SU-DHL-6 (cell line): ENCODE measurements at regions not wholly inside any gene's neighbourhood (a gene's known extent, or its start where the extent isn't known, plus 50 kb on each side); places are given as distances from the start of the nearest gene placed in this dataset.

Experiments
- H2AFZ ChIP-seq: fragments of 200-600 bp; sonication (generic); 2 replicates; pipeline ENCODE4 v1.6.1; 2014; ENCODE audit warnings: low read depth, mild to moderate bottlenecking, moderate library complexity, mixed read lengths, antibody characterized with exemption, low read length; ENCODE audit not compliant: severe bottlenecking
- H3F3A ChIP-seq: fragments of 200-600 bp; shearing (Covaris generic); 2 replicates; pipeline ENCODE4 v1.6.0; 2016; ENCODE audit warnings: antibody characterized with exemption, mild to moderate bottlenecking; ENCODE audit not compliant: insufficient read depth
- H3K27ac ChIP-seq: fragments of 200-600 bp; sonication (generic); 2 replicates; pipeline ENCODE4 v1.5.1; 2016; ENCODE audit warnings: low read depth, mild to moderate bottlenecking, low read length, moderate library complexity, mixed read lengths
- H3K27me3 ChIP-seq: fragments of 200-600 bp; sonication (generic), shearing (Covaris generic); 2 replicates; pipeline ENCODE4 v1.6.0; 2014; ENCODE audit warnings: mild to moderate bottlenecking, low read length
- H3K36me3 ChIP-seq: fragments of 200-600 bp; sonication (generic); 2 replicates; pipeline ENCODE4 v1.6.1; 2014; ENCODE audit warnings: mild to moderate bottlenecking, low read length, mixed read lengths
- H3K4me2 ChIP-seq: fragments of 300-600, 200-600 bp; shearing (Covaris generic), sonication (generic); 2 replicates; pipeline ENCODE4 v1.6.0; 2014; ENCODE audit warnings: low read length, low read depth, mild to moderate bottlenecking; ENCODE audit not compliant: poor library complexity, severe bottlenecking
- H3K4me3 ChIP-seq: fragments of 200-600 bp; sonication (generic); 2 replicates; pipeline ENCODE4 v1.5.1; 2014; ENCODE audit warnings: antibody characterized with exemption, low read length, mild to moderate bottlenecking, mixed read lengths; ENCODE audit not compliant: insufficient read depth, poor library complexity, severe bottlenecking
- H3K79me2 ChIP-seq: fragments of 200-600 bp; sonication (generic); 2 replicates; pipeline ENCODE4 v1.6.1; 2014; ENCODE audit warnings: mild to moderate bottlenecking, low read length, moderate library complexity; ENCODE audit not compliant: insufficient read depth
- H3K9ac ChIP-seq: fragments of 200-600 bp; sonication (generic); 2 replicates; pipeline ENCODE4 v1.7.0; 2014; ENCODE audit warnings: mild to moderate bottlenecking, low read length
- H3K9me2 ChIP-seq: fragments of 200-600 bp; sonication (generic); replicated peaks from 2 replicates; pipeline ENCODE4 v1.6.1; 2014; ENCODE audit warnings: low read length; ENCODE audit not compliant: insufficient read depth
- H3K9me3 ChIP-seq: fragments of 200-600 bp; sonication (generic); 2 replicates; pipeline ENCODE4 v1.6.1; 2014; ENCODE audit warnings: low read length, mixed read lengths; ENCODE audit not compliant: insufficient read depth
- H4K20me1 ChIP-seq: fragments of 200-600 bp; sonication (generic); 2 replicates; pipeline ENCODE4 v1.6.1; 2014; ENCODE audit warnings: low read depth, mild to moderate bottlenecking, antibody characterized with exemption, low read length, moderate library complexity, mixed read lengths
- EZH2phosphoT487 ChIP-seq: fragments of 200-600 bp; sonication (generic), shearing (Covaris generic); conservative IDR thresholded peaks from 2 replicates; pipeline ENCODE4 v1.6.1; 2018; ENCODE audit warnings: mild to moderate bottlenecking, antibody characterized with exemption, low read length, moderate library complexity, mixed read lengths
- TF ChIP-seq, protein P1 (sequence below): fragments of 200-600 bp; sonication (generic); IDR thresholded peaks from one replicate; pipeline ENCODE4 v1.5.1; 2017; ENCODE audit warnings: antibody characterized with exemption, mild to moderate bottlenecking, low read length, moderate library complexity; ENCODE audit not compliant: insufficient read depth, poor library complexity, severe bottlenecking

DNA sequence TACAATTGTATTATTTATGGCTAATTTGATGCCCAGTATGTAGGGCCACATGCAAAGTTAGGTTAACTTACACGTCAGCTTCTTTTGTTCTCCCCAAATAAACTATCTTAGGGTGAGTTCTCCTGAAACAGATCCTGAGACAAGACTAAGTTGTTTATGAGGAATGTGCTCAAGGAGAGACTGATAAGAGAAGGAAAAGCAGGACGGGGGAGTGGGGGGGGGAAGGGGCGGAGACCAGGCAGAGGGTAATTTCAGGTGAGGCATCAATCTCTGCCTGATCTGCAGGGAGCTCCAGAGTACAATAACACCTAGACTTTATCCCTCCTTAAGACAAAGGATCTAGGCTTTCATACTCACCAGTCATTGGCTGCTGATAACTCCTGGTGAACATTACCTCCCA lies 220.6 kb upstream of the BTBD3 start:
- Histone ChIP-seq H2AFZ (no peak overlapping the region), H3K27me3 (no peaks in the 10 kb centered on the region), H3K79me2 (no peaks in the 10 kb centered on the region), H3K9ac (no peak overlapping the region), H3K27ac (no peak overlapping the region), H3K9me2 (no peaks in the 10 kb centered on the region), H3K36me3 (no peaks in the 10 kb centered on the region), H3K4me3 (no peak overlapping the region), H3K9me3 (peaks cover 6% of the 10 kb centered on the region; the same call in 1 of the 2 replicates), H4K20me1 (no peaks in the 10 kb centered on the region), H3F3A (no peaks in the 10 kb centered on the region), H3K4me2 (no peak overlapping the region)
- TF ChIP-seq, protein P1, sequence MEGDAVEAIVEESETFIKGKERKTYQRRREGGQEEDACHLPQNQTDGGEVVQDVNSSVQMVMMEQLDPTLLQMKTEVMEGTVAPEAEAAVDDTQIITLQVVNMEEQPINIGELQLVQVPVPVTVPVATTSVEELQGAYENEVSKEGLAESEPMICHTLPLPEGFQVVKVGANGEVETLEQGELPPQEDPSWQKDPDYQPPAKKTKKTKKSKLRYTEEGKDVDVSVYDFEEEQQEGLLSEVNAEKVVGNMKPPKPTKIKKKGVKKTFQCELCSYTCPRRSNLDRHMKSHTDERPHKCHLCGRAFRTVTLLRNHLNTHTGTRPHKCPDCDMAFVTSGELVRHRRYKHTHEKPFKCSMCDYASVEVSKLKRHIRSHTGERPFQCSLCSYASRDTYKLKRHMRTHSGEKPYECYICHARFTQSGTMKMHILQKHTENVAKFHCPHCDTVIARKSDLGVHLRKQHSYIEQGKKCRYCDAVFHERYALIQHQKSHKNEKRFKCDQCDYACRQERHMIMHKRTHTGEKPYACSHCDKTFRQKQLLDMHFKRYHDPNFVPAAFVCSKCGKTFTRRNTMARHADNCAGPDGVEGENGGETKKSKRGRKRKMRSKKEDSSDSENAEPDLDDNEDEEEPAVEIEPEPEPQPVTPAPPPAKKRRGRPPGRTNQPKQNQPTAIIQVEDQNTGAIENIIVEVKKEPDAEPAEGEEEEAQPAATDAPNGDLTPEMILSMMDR, result no peak
- TF ChIP-seq EZH2phosphoT487, result no peak

DNA sequence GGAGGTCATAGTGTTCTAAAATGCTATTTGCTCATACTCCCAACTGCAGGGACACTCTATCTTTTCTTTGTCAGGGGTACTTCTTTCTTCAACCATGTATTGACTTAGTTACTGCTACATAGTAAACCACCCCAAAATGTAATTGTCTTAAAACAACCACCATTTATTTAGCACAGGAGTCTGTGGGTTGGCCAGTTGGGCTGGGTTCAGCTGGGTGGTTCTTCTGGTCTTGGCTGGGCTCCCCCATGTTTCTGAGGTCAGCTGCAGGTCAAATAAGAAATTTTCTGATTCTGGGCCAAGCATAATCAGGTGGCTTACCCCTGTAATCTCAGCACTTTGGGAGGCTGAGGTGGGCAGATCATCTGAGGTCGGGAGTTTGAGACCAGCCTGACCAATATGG lies 220.0 kb upstream of the BTBD3 start:
- no peak for TF ChIP-seq EZH2phosphoT487
- TF ChIP-seq, protein P1, result no peak

DNA sequence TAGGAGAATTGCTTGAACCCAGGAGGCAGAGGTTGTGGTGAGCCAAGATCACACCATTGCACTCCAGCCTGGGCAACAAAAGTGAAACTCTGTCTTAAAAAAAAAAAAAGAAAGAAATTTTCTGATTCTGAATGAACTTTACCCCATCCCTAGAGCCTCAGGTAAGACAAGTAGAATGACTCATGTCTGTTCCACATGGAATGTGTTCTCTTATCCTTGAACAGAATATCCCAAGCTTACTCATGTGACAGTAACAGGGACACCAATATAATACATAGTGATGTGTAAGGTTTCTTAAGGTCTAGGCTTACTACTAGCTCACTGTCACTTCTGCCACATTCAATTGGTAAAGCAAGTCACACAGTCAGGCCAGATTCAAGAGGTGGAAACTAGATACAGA lies 219.6 kb upstream of the BTBD3 start:
- no peak overlapping the region for H3K27ac ChIP-seq
- H3F3A ChIP-seq, result no peaks in the 10 kb centered on the region
- H2AFZ ChIP-seq, result no peak overlapping the region
- H4K20me1 ChIP-seq, result no peaks in the 10 kb centered on the region
- TF ChIP-seq, protein P1, result no peak
- no peak for TF ChIP-seq EZH2phosphoT487
- no peak overlapping the region for H3K4me2 ChIP-seq
- no peaks in the 10 kb centered on the region for H3K36me3 ChIP-seq
- no peak overlapping the region for H3K4me3 ChIP-seq
- H3K9me2 ChIP-seq, result no peaks in the 10 kb centered on the region
- H3K9ac ChIP-seq, result no peak overlapping the region
- H3K79me2 ChIP-seq, result no peaks in the 10 kb centered on the region
- H3K27me3 ChIP-seq, result no peaks in the 10 kb centered on the region
- H3K9me3 ChIP-seq, result peaks cover 6% of the 10 kb centered on the region; the same call in 1 of the 2 replicates

More for the DNA sequence above, 220.0 kb upstream of the BTBD3 start:
- H3K9ac ChIP-seq, result no peak overlapping the region
- H3K4me2 ChIP-seq, result no peak overlapping the region
- no peak overlapping the region for H2AFZ ChIP-seq
- no peaks in the 10 kb centered on the region for H3K36me3 ChIP-seq
- no peaks in the 10 kb centered on the region for H3F3A ChIP-seq
- no peaks in the 10 kb centered on the region for H4K20me1 ChIP-seq
- no peak overlapping the region for H3K27ac ChIP-seq
- peaks cover 6% of the 10 kb centered on the region; the same call in 1 of the 2 replicates for H3K9me3 ChIP-seq
- H3K27me3 ChIP-seq, result no peaks in the 10 kb centered on the region
- no peaks in the 10 kb centered on the region for H3K79me2 ChIP-seq
- H3K9me2 ChIP-seq, result no peaks in the 10 kb centered on the region
- no peak overlapping the region for H3K4me3 ChIP-seq
